ENCODE measurements at regions not wholly inside any gene's neighbourhood (a gene's known extent, or its start where the extent isn't known, plus 50 kb on each side); places are given as distances from the start of the nearest gene placed in this dataset.
A peak's percentile ranks its signal among the peaks of the same experiment; 100 is the strongest.

GRCh38 chr4:4913628-4914027 lies 54.2 kb downstream of the MSX1 start:
- DNase-seq = no peak
- ATAC-seq = no peak
- CTCF ChIA-PET = no interaction called here
- Mint-ChIP-seq H3K27me3 (no peaks in the 10 kb centered on the region), H3K4me1 (no peaks in the 10 kb centered on the region), H3K27ac (no peak overlapping the region), H3K36me3 (no peaks in the 10 kb centered on the region), H3K9me3 (ENCODE audit: low read depth) (no peaks in the 10 kb centered on the region), H3K4me3 (no peak overlapping the region)

GRCh38 chr4:4914059-4914820 lies 54.8 kb downstream of the MSX1 start:
- no peak for DNase-seq
- no peak overlapping the region for H3K4me3 Mint-ChIP-seq
- no peaks in the 10 kb centered on the region for H3K4me1 Mint-ChIP-seq
- ATAC-seq = no peak
- no peak overlapping the region for H3K27ac Mint-ChIP-seq
- H3K36me3 Mint-ChIP-seq = no peaks in the 10 kb centered on the region
- H3K9me3 Mint-ChIP-seq (ENCODE audit: low read depth) = no peaks in the 10 kb centered on the region
- H3K27me3 Mint-ChIP-seq = no peaks in the 10 kb centered on the region
- CTCF ChIA-PET = no interaction called here

GRCh38 chr4:4914965-4915845 lies 55.7 kb downstream of the MSX1 start:
- Mint-ChIP-seq H3K4me3 (no peak overlapping the region), H3K9me3 (ENCODE audit: low read depth) (no peaks in the 10 kb centered on the region), H3K36me3 (no peaks in the 10 kb centered on the region), H3K4me1 (no peaks in the 10 kb centered on the region), H3K27ac (no peak overlapping the region), H3K27me3 (no peaks in the 10 kb centered on the region)
- CTCF ChIA-PET = interaction anchor here (1.4 kb wide), 1 partner anchor 17 kb away, joined by 3 read pairs; no protein-coding TSS in a partner anchor
- DNase-seq (no peak), ATAC-seq (no peak)

GRCh38 chr4:4918067-4918466 lies 58.6 kb downstream of the MSX1 start:
- Mint-ChIP-seq H3K4me1 (peaks cover 12% of the 10 kb centered on the region), H3K27ac (no peak overlapping the region)

GRCh38 chr4:4919927-4920326 lies 60.5 kb downstream of the MSX1 start:
- Mint-ChIP-seq H3K27me3 (peaks cover 3% of the 10 kb centered on the region), H3K36me3 (no peaks in the 10 kb centered on the region), H3K4me3 (no peak overlapping the region), H3K27ac (no peak overlapping the region), H3K4me1 (peaks cover 12% of the 10 kb centered on the region), H3K9me3 (ENCODE audit: low read depth) (no peaks in the 10 kb centered on the region)
- CTCF ChIA-PET = no interaction called here
- no peak for ATAC-seq
- no peak for DNase-seq

More at GRCh38 chr4:4918067-4918466, 58.6 kb downstream of the MSX1 start:
- DNase-seq (no peak), ATAC-seq (no peak)
- no peaks in the 10 kb centered on the region for H3K9me3 Mint-ChIP-seq (ENCODE audit: low read depth)
- CTCF ChIA-PET = no interaction called here
- no peaks in the 10 kb centered on the region for H3K36me3 Mint-ChIP-seq
- no peaks in the 10 kb centered on the region for H3K27me3 Mint-ChIP-seq
- no peak overlapping the region for H3K4me3 Mint-ChIP-seq

- H3K9me3 Mint-ChIP-seq (ENCODE audit: low read depth) = no peaks in the 10 kb centered on the region
- CTCF ChIA-PET = no interaction called here
- no peak for ATAC-seq
- no peak overlapping the region for H3K4me3 Mint-ChIP-seq
- peaks cover 8% of the 10 kb centered on the region for H3K27me3 Mint-ChIP-seq
- no peak for DNase-seq
- H3K36me3 Mint-ChIP-seq = no peaks in the 10 kb centered on the region
- peaks cover 12% of the 10 kb centered on the region for H3K4me1 Mint-ChIP-seq
- no peak overlapping the region for H3K27ac Mint-ChIP-seq
Observed at GRCh38 chr4:4921077-4921476, 61.6 kb downstream of the MSX1 start.

GRCh38 chr4:4922441-4922840 lies 63.0 kb downstream of the MSX1 start:
- CTCF ChIA-PET = no interaction called here
- no peaks in the 10 kb centered on the region for H3K36me3 Mint-ChIP-seq
- H3K9me3 Mint-ChIP-seq (ENCODE audit: low read depth) = no peaks in the 10 kb centered on the region
- DNase-seq (peak; percentile 44), ATAC-seq (no peak)
- peaks cover 12% of the 10 kb centered on the region for H3K4me1 Mint-ChIP-seq
- no peak overlapping the region for H3K27ac Mint-ChIP-seq
- H3K27me3 Mint-ChIP-seq = peaks cover 10% of the 10 kb centered on the region
- H3K4me3 Mint-ChIP-seq = no peak overlapping the region

- Mint-ChIP-seq H3K27me3 (peaks cover 10% of the 10 kb centered on the region), H3K27ac (no peak overlapping the region), H3K9me3 (ENCODE audit: low read depth) (no peaks in the 10 kb centered on the region), H3K4me1 (peaks cover 12% of the 10 kb centered on the region), H3K4me3 (no peak overlapping the region), H3K36me3 (no peaks in the 10 kb centered on the region)
- CTCF ChIA-PET = no interaction called here
- DNase-seq = no peak
- ATAC-seq = no peak
Observed at GRCh38 chr4:4923201-4923600, 63.7 kb downstream of the MSX1 start.

- no peak for ATAC-seq
- H3K27ac Mint-ChIP-seq = no peak overlapping the region
- H3K4me1 Mint-ChIP-seq = no peaks in the 10 kb centered on the region
- no peaks in the 10 kb centered on the region for H3K36me3 Mint-ChIP-seq
- no peak for DNase-seq
- H3K27me3 Mint-ChIP-seq = peaks cover 3% of the 10 kb centered on the region
- H3K4me3 Mint-ChIP-seq = no peak overlapping the region
- peaks cover 2% of the 10 kb centered on the region for H3K9me3 Mint-ChIP-seq (ENCODE audit: low read depth)
- CTCF ChIA-PET = no interaction called here
Observed at GRCh38 chr4:4930677-4931076, 71.2 kb downstream of the MSX1 start.

GRCh38 chr4:4935974-4936373 lies 76.5 kb downstream of the MSX1 start:
- ATAC-seq = no peak
- CTCF ChIA-PET = no interaction called here
- Mint-ChIP-seq H3K4me1 (no peaks in the 10 kb centered on the region), H3K27ac (no peak overlapping the region), H3K27me3 (no peaks in the 10 kb centered on the region), H3K4me3 (no peak overlapping the region), H3K9me3 (ENCODE audit: low read depth) (no peaks in the 10 kb centered on the region), H3K36me3 (no peaks in the 10 kb centered on the region)
- peak; percentile 8 for DNase-seq

- ATAC-seq (no peak), DNase-seq (no peak)
- no peaks in the 10 kb centered on the region for H3K9me3 Mint-ChIP-seq (ENCODE audit: low read depth)
- H3K27me3 Mint-ChIP-seq = no peaks in the 10 kb centered on the region
- H3K4me3 Mint-ChIP-seq = no peak overlapping the region
- no peaks in the 10 kb centered on the region for H3K4me1 Mint-ChIP-seq
- H3K27ac Mint-ChIP-seq = no peak overlapping the region
- no peaks in the 10 kb centered on the region for H3K36me3 Mint-ChIP-seq
- CTCF ChIA-PET = no interaction called here
Observed at GRCh38 chr4:4937926-4938325, 78.5 kb downstream of the MSX1 start.

GRCh38 chr4:4941751-4942150 lies 77.5 kb downstream of the CYTL1 start:
- H3K36me3 Mint-ChIP-seq = no peaks in the 10 kb centered on the region
- H3K9me3 Mint-ChIP-seq (ENCODE audit: low read depth) = no peaks in the 10 kb centered on the region
- ATAC-seq = no peak
- no peak overlapping the region for H3K4me3 Mint-ChIP-seq
- no peak overlapping the region for H3K27ac Mint-ChIP-seq
- CTCF ChIA-PET = no interaction called here
- DNase-seq = no peak
- H3K27me3 Mint-ChIP-seq = no peaks in the 10 kb centered on the region
- H3K4me1 Mint-ChIP-seq = peaks cover 8% of the 10 kb centered on the region

- H3K27ac Mint-ChIP-seq = no peak overlapping the region
- ATAC-seq (no peak), DNase-seq (no peak)
- peaks cover 8% of the 10 kb centered on the region for H3K4me1 Mint-ChIP-seq
- no peaks in the 10 kb centered on the region for H3K27me3 Mint-ChIP-seq
- no peaks in the 10 kb centered on the region for H3K36me3 Mint-ChIP-seq
- no peak overlapping the region for H3K4me3 Mint-ChIP-seq
- CTCF ChIA-PET = no interaction called here
- H3K9me3 Mint-ChIP-seq (ENCODE audit: low read depth) = no peaks in the 10 kb centered on the region
Observed at GRCh38 chr4:4942658-4943057, 76.6 kb downstream of the CYTL1 start.

GRCh38 chr4:4945021-4945420 lies 74.2 kb downstream of the CYTL1 start:
- Mint-ChIP-seq H3K27me3 (no peaks in the 10 kb centered on the region), H3K4me3 (no peak overlapping the region), H3K27ac (no peak overlapping the region), H3K4me1 (peaks cover 8% of the 10 kb centered on the region), H3K36me3 (no peaks in the 10 kb centered on the region), H3K9me3 (ENCODE audit: low read depth) (no peaks in the 10 kb centered on the region)
- ATAC-seq (no peak), DNase-seq (no peak)
- CTCF ChIA-PET = no interaction called here
